Dermis blood vessel endothelial cell (primary cell): ENCODE measurements at regions not wholly inside any gene's neighbourhood (a gene's known extent, or its start where the extent isn't known, plus 50 kb on each side); places are given as distances from the start of the nearest gene placed in this dataset.
A peak's percentile ranks its signal among the peaks of the same experiment; 100 is the strongest.

Source experiments
- DNase-seq: peaks from one replicate; pipeline ENCODE4 v3.0.0; 2010

GRCh38 chr16:87165885-87166284 is 151.3 kb downstream of the C16orf95 start:
- DNase-seq, result no peak

GRCh38 chr16:87166321-87166720 is 150.9 kb downstream of the C16orf95 start:
- no peak for DNase-seq

- DNase-seq, result no peak
Observed at GRCh38 chr16:87166934-87167333, 150.3 kb downstream of the C16orf95 start.

GRCh38 chr16:87169509-87169995 is 147.6 kb downstream of the C16orf95 start:
- no peak for DNase-seq

GRCh38 chr16:87170310-87170709 is 146.9 kb downstream of the C16orf95 start:
- no peak for DNase-seq

- DNase-seq, result no peak
Observed at GRCh38 chr16:87171723-87172122, 145.5 kb downstream of the C16orf95 start.

- DNase-seq, result no peak
Observed at GRCh38 chr16:87172632-87173031, 144.6 kb downstream of the C16orf95 start.

- DNase-seq, result no peak
Observed at GRCh38 chr16:87173294-87173893, 143.8 kb downstream of the C16orf95 start.

- DNase-seq, result no peak
Observed at GRCh38 chr16:87174061-87174460, 143.1 kb downstream of the C16orf95 start.

- no peak for DNase-seq
Observed at GRCh38 chr16:87176735-87177134, 140.5 kb downstream of the C16orf95 start.

GRCh38 chr16:87177673-87178072 is 139.5 kb downstream of the C16orf95 start:
- DNase-seq, result no peak

GRCh38 chr16:87178177-87178863 is 138.9 kb downstream of the C16orf95 start:
- DNase-seq, result peak; percentile 50

- peak; percentile 96 for DNase-seq
Observed at GRCh38 chr16:87178977-87179376, 138.2 kb downstream of the C16orf95 start.

GRCh38 chr16:87180069-87180468 is 137.1 kb downstream of the C16orf95 start:
- peak; percentile 49 for DNase-seq

GRCh38 chr16:87182759-87183158 is 134.4 kb downstream of the C16orf95 start:
- no peak for DNase-seq

GRCh38 chr16:87183647-87184046 is 133.5 kb downstream of the C16orf95 start:
- no peak for DNase-seq

GRCh38 chr16:87185308-87185707 is 131.9 kb downstream of the C16orf95 start:
- DNase-seq, result no peak

- DNase-seq, result no peak
Observed at GRCh38 chr16:87185983-87186382, 131.2 kb downstream of the C16orf95 start.

GRCh38 chr16:87186446-87186845 is 130.7 kb downstream of the C16orf95 start:
- peak; percentile 64 for DNase-seq

- DNase-seq, result no peak
Observed at GRCh38 chr16:87186876-87187533, 130.2 kb downstream of the C16orf95 start.

GRCh38 chr16:87188104-87188503 is 129.1 kb downstream of the C16orf95 start:
- no peak for DNase-seq

- no peak for DNase-seq
Observed at GRCh38 chr16:87189426-87189825, 127.8 kb downstream of the C16orf95 start.

- DNase-seq, result peak; percentile 26
Observed at GRCh38 chr16:87190288-87191230, 126.6 kb downstream of the C16orf95 start.
